Type B pancreatic cell (in vitro differentiated cells): ENCODE measurements at regions not wholly inside any gene's neighbourhood (a gene's known extent, or its start where the extent isn't known, plus 50 kb on each side); places are given as distances from the start of the nearest gene placed in this dataset.

ENCODE experiments used
- DNase-seq: peaks from one replicate; pipeline ENCODE4 v3.0.0; 2021; ENCODE audit warnings: mixed read lengths; ENCODE audit not compliant: unreplicated experiment; ENCODE audit errors: extremely low spot score
- H3K27ac Mint-ChIP-seq: 2 replicates; pipeline ENCODE4 v1.8.0; 2021; ENCODE audit warnings: mild to moderate bottlenecking, mixed read lengths
- H3K27me3 Mint-ChIP-seq: 2 replicates; pipeline ENCODE4 v1.8.0; 2021; ENCODE audit warnings: mixed read lengths
- H3K36me3 Mint-ChIP-seq: 2 replicates; pipeline ENCODE4 v1.8.0; 2021; ENCODE audit warnings: mixed read lengths
- H3K4me1 Mint-ChIP-seq: one replicate; pipeline ENCODE4 v1.8.0; 2021; ENCODE audit warnings: mixed read lengths; ENCODE audit not compliant: unreplicated experiment
- H3K4me3 Mint-ChIP-seq: 2 replicates; pipeline ENCODE4 v1.8.0; 2021; ENCODE audit warnings: mild to moderate bottlenecking, mixed read lengths
- H3K9me3 Mint-ChIP-seq: 2 replicates; pipeline ENCODE4 v1.8.0; 2021; ENCODE audit warnings: mixed read lengths
- CTCF ChIP-seq: fragments of 200-600 bp; sonication (generic); conservative IDR thresholded peaks from 2 replicates; pipeline ENCODE4 v1.5.0; 2021; ENCODE audit warnings: antibody characterized with exemption, mild to moderate bottlenecking

GRCh38 chr10:10351451-10351850 lies 666.2 kb upstream of the CELF2 start:
- H3K27me3 Mint-ChIP-seq = peaks cover 4% of the 10 kb centered on the region
- no peaks in the 10 kb centered on the region for H3K9me3 Mint-ChIP-seq
- DNase-seq = no peak

GRCh38 chr10:10353326-10353868 lies 664.3 kb upstream of the CELF2 start:
- Mint-ChIP-seq H3K9me3 (no peaks in the 10 kb centered on the region), H3K27me3 (peaks cover 4% of the 10 kb centered on the region), H3K27ac (no peak overlapping the region), H3K4me1 (no peaks in the 10 kb centered on the region), H3K36me3 (no peaks in the 10 kb centered on the region), H3K4me3 (no peak overlapping the region)
- DNase-seq = no peak
- no peak for TF ChIP-seq CTCF

More at GRCh38 chr10:10351451-10351850, 666.2 kb upstream of the CELF2 start:
- Mint-ChIP-seq H3K4me1 (no peaks in the 10 kb centered on the region), H3K36me3 (no peaks in the 10 kb centered on the region), H3K27ac (no peak overlapping the region), H3K4me3 (no peak overlapping the region)
- no peak for TF ChIP-seq CTCF

- no peak overlapping the region for H3K27ac Mint-ChIP-seq
- no peaks in the 10 kb centered on the region for H3K9me3 Mint-ChIP-seq
- H3K4me1 Mint-ChIP-seq = no peaks in the 10 kb centered on the region
- TF ChIP-seq CTCF = no peak
- no peak overlapping the region for H3K4me3 Mint-ChIP-seq
- no peaks in the 10 kb centered on the region for H3K27me3 Mint-ChIP-seq
- H3K36me3 Mint-ChIP-seq = no peaks in the 10 kb centered on the region
- no peak for DNase-seq
Measured at GRCh38 chr10:10359263-10359662, 658.4 kb upstream of the CELF2 start.

- no peak for TF ChIP-seq CTCF
- Mint-ChIP-seq H3K4me3 (no peak overlapping the region), H3K36me3 (no peaks in the 10 kb centered on the region), H3K4me1 (no peaks in the 10 kb centered on the region), H3K27me3 (no peaks in the 10 kb centered on the region), H3K9me3 (no peaks in the 10 kb centered on the region), H3K27ac (no peak overlapping the region)
- no peak for DNase-seq
Measured at GRCh38 chr10:10361301-10361885, 656.3 kb upstream of the CELF2 start.

GRCh38 chr10:10362800-10363199 lies 654.9 kb upstream of the CELF2 start:
- no peak for DNase-seq
- Mint-ChIP-seq H3K36me3 (no peaks in the 10 kb centered on the region), H3K4me3 (no peak overlapping the region), H3K9me3 (no peaks in the 10 kb centered on the region), H3K27me3 (no peaks in the 10 kb centered on the region), H3K27ac (no peak overlapping the region), H3K4me1 (peaks cover 5% of the 10 kb centered on the region)
- TF ChIP-seq CTCF = no peak

- no peak for TF ChIP-seq CTCF
- DNase-seq = no peak
- Mint-ChIP-seq H3K27me3 (no peaks in the 10 kb centered on the region), H3K36me3 (no peaks in the 10 kb centered on the region), H3K27ac (no peak overlapping the region), H3K4me1 (peaks cover 5% of the 10 kb centered on the region), H3K4me3 (no peak overlapping the region), H3K9me3 (no peaks in the 10 kb centered on the region)
Measured at GRCh38 chr10:10363217-10363616, 654.5 kb upstream of the CELF2 start.
